ENCODE measurements at regions not wholly inside any gene's neighbourhood (a gene's known extent, or its start where the extent isn't known, plus 50 kb on each side); places are given as distances from the start of the nearest gene placed in this dataset.

- H3K4me1 ChIP-seq (ENCODE audit: control insufficient read depth, extremely low read depth, insufficient read depth, low read length) = no peaks in the 10 kb centered on the region
- no peaks in the 10 kb centered on the region for H4K20me1 ChIP-seq (ENCODE audit: control insufficient read depth, extremely low read depth, insufficient read depth, low read length)
- no peak overlapping the region for H2AFZ ChIP-seq (ENCODE audit: low read length)
- H3K9ac ChIP-seq (ENCODE audit: insufficient read depth, low read length) = no peak overlapping the region
- H3K36me3 ChIP-seq (ENCODE audit: control insufficient read depth, insufficient read depth, low read length) = no peaks in the 10 kb centered on the region
- peaks cover 27% of the 10 kb centered on the region for H3K27me3 ChIP-seq (ENCODE audit: control insufficient read depth, insufficient read depth, low read length)
- H3K4me2 ChIP-seq (ENCODE audit: extremely low read depth, insufficient read depth, low read length) = no peak overlapping the region
- no peak for DNase-seq (ENCODE audit: low read depth in 2 of 2)
- H3K9me3 ChIP-seq (ENCODE audit: control insufficient read depth, insufficient read depth, low read depth, low read length) = no peaks in the 10 kb centered on the region
- H3K79me2 ChIP-seq (ENCODE audit: control insufficient read depth, insufficient read depth, low read length) = no peaks in the 10 kb centered on the region
- H3K4me3 ChIP-seq (replicated peaks in 1 of 4; ENCODE audit: control extremely low read depth in 1 of 4, insufficient read depth in 1 of 4, low read depth in 3 of 4, low read length in 4 of 4) = no peak overlapping the region
- TF ChIP-seq EZH2 (IDR thresholded peaks at IDR 0.05; ENCODE audit: low read length, missing control alignments) (no peak), CTCF (conservative IDR thresholded peaks at IDR 0.05 in 1 of 2, IDR thresholded peaks at IDR 0.05 in 1 of 2; ENCODE audit: low read depth in 1 of 2, low read length in 2 of 2) (no peak)
- H3K27ac ChIP-seq (ENCODE audit: insufficient read depth, low read length) = no peak overlapping the region
Measured at GRCh38 chr2:120437604-120438000, 91.7 kb downstream of the INHBB start.

GRCh38 chr2:120438301-120439066, 92.5 kb downstream of the INHBB start:
- Histone ChIP-seq H3K27me3 (ENCODE audit: control insufficient read depth, insufficient read depth, low read length) (peaks cover 36% of the 10 kb centered on the region), H3K9me3 (ENCODE audit: control insufficient read depth, insufficient read depth, low read depth, low read length) (no peaks in the 10 kb centered on the region), H3K4me2 (ENCODE audit: extremely low read depth, insufficient read depth, low read length) (no peak overlapping the region), H2AFZ (ENCODE audit: low read length) (no peak overlapping the region), H3K27ac (ENCODE audit: insufficient read depth, low read length) (no peak overlapping the region), H3K4me1 (ENCODE audit: control insufficient read depth, extremely low read depth, insufficient read depth, low read length) (no peaks in the 10 kb centered on the region), H3K79me2 (ENCODE audit: control insufficient read depth, insufficient read depth, low read length) (no peaks in the 10 kb centered on the region), H3K36me3 (ENCODE audit: control insufficient read depth, insufficient read depth, low read length) (no peaks in the 10 kb centered on the region), H3K9ac (ENCODE audit: insufficient read depth, low read length) (no peak overlapping the region), H3K4me3 (replicated peaks in 1 of 4; ENCODE audit: control extremely low read depth in 1 of 4, insufficient read depth in 1 of 4, low read depth in 3 of 4, low read length in 4 of 4) (no peak overlapping the region), H4K20me1 (ENCODE audit: control insufficient read depth, extremely low read depth, insufficient read depth, low read length) (no peaks in the 10 kb centered on the region)
- no peak for TF ChIP-seq EZH2 (IDR thresholded peaks at IDR 0.05; ENCODE audit: low read length, missing control alignments)
- TF ChIP-seq CTCF (conservative IDR thresholded peaks at IDR 0.05 in 1 of 2, IDR thresholded peaks at IDR 0.05 in 1 of 2; ENCODE audit: low read depth in 1 of 2, low read length in 2 of 2) = no peak
- DNase-seq (ENCODE audit: low read depth in 2 of 2) = no peak

GRCh38 chr2:120439067-120439368, 93.1 kb downstream of the INHBB start:
- no peak overlapping the region for H3K9ac ChIP-seq (ENCODE audit: insufficient read depth, low read length)
- H3K27me3 ChIP-seq (ENCODE audit: control insufficient read depth, insufficient read depth, low read length) = peaks cover 41% of the 10 kb centered on the region
- no peak overlapping the region for H3K4me3 ChIP-seq (replicated peaks in 1 of 4; ENCODE audit: control extremely low read depth in 1 of 4, insufficient read depth in 1 of 4, low read depth in 3 of 4, low read length in 4 of 4)
- H2AFZ ChIP-seq (ENCODE audit: low read length) = no peak overlapping the region
- H4K20me1 ChIP-seq (ENCODE audit: control insufficient read depth, extremely low read depth, insufficient read depth, low read length) = no peaks in the 10 kb centered on the region
- TF ChIP-seq CTCF (conservative IDR thresholded peaks at IDR 0.05 in 1 of 2, IDR thresholded peaks at IDR 0.05 in 1 of 2; ENCODE audit: low read depth in 1 of 2, low read length in 2 of 2) (no peak), EZH2 (IDR thresholded peaks at IDR 0.05; ENCODE audit: low read length, missing control alignments) (no peak)
- H3K4me1 ChIP-seq (ENCODE audit: control insufficient read depth, extremely low read depth, insufficient read depth, low read length) = no peaks in the 10 kb centered on the region
- H3K36me3 ChIP-seq (ENCODE audit: control insufficient read depth, insufficient read depth, low read length) = no peaks in the 10 kb centered on the region
- no peaks in the 10 kb centered on the region for H3K79me2 ChIP-seq (ENCODE audit: control insufficient read depth, insufficient read depth, low read length)
- DNase-seq (ENCODE audit: low read depth in 2 of 2) = no peak
- H3K4me2 ChIP-seq (ENCODE audit: extremely low read depth, insufficient read depth, low read length) = no peak overlapping the region
- H3K27ac ChIP-seq (ENCODE audit: insufficient read depth, low read length) = no peak overlapping the region
- H3K9me3 ChIP-seq (ENCODE audit: control insufficient read depth, insufficient read depth, low read depth, low read length) = no peaks in the 10 kb centered on the region
